GM19438 (cell line): ENCODE measurements at regions not wholly inside any gene's neighbourhood (a gene's known extent, or its start where the extent isn't known, plus 50 kb on each side); places are given as distances from the start of the nearest gene placed in this dataset.
"Not testable (repeated sequence)": the region's sequence is repeated elsewhere in the genome, so short reads cannot be mapped to it uniquely, and the experiment has no call there.

Experiments
- ATAC-seq: cut with Tn5 transposase; IDR thresholded peaks from one replicate; pipeline ENCODE4 v1.9.1; 2021; ENCODE audit warnings: low read depth; ENCODE audit not compliant: unreplicated experiment

- no peak for ATAC-seq
Measured at GRCh38 chr18:56445422-56445821, 193.0 kb downstream of the TXNL1 start.

GRCh38 chr18:56444201-56444600 lies 194.2 kb downstream of the TXNL1 start:
- ATAC-seq: no peak

- ATAC-seq: no peak
Measured at GRCh38 chr18:56443166-56443907, 195.1 kb downstream of the TXNL1 start.

- not testable (repeated sequence) for ATAC-seq
Measured at GRCh38 chr18:56438480-56438879, 199.9 kb downstream of the TXNL1 start.

GRCh38 chr18:56436651-56437050 lies 201.7 kb downstream of the TXNL1 start:
- ATAC-seq: no peak

- no peak for ATAC-seq
Measured at GRCh38 chr18:56433919-56434318, 204.5 kb downstream of the TXNL1 start.

GRCh38 chr18:56431551-56431950 lies 206.8 kb downstream of the TXNL1 start:
- no peak for ATAC-seq

- ATAC-seq: no peak
Measured at GRCh38 chr18:56423626-56424025, 214.8 kb downstream of the TXNL1 start.

GRCh38 chr18:56421647-56422046 lies 216.7 kb downstream of the TXNL1 start:
- ATAC-seq: no peak

GRCh38 chr18:56420868-56421267 lies 217.5 kb downstream of the TXNL1 start:
- not testable (repeated sequence) for ATAC-seq

- no peak for ATAC-seq
Measured at GRCh38 chr18:56414357-56414756, 224.0 kb downstream of the TXNL1 start.

GRCh38 chr18:56413862-56414261 lies 224.5 kb downstream of the TXNL1 start:
- ATAC-seq: no peak

GRCh38 chr18:56412951-56413350 lies 225.4 kb downstream of the TXNL1 start:
- ATAC-seq: no peak

- no peak for ATAC-seq
Measured at GRCh38 chr18:56409736-56410135, 228.7 kb downstream of the TXNL1 start.

- ATAC-seq: no peak
Measured at GRCh38 chr18:56407646-56408180, 230.7 kb downstream of the TXNL1 start.

GRCh38 chr18:56402872-56403516 lies 235.4 kb downstream of the TXNL1 start:
- ATAC-seq: no peak

- ATAC-seq: no peak
Measured at GRCh38 chr18:56393870-56394269, 244.5 kb downstream of the TXNL1 start.

- ATAC-seq: no peak
Measured at GRCh38 chr18:56391931-56392590, 246.3 kb downstream of the TXNL1 start.

- no peak for ATAC-seq
Measured at GRCh38 chr18:56390626-56391025, 247.8 kb downstream of the TXNL1 start.

GRCh38 chr18:56389190-56389589 lies 249.2 kb downstream of the TXNL1 start:
- no peak for ATAC-seq

- no peak for ATAC-seq
Measured at GRCh38 chr18:56388571-56388970, 249.8 kb downstream of the TXNL1 start.
